Stomach (tissue), 8 donors: ENCODE measurements at regions not wholly inside any gene's neighbourhood (a gene's known extent, or its start where the extent isn't known, plus 50 kb on each side); places are given as distances from the start of the nearest gene placed in this dataset.
A peak's percentile ranks its signal among the peaks of the same experiment; 100 is the strongest.

Source experiments
- DNase-seq, 2 donors: peaks; one replicate each; pipeline versions ENCODE4 v3.0.0 to v3.0.0-alpha.2; 2013 to 2019
- H3K27ac ChIP-seq, 5 donors: fragments of 200-600 bp in 4 of 5; sonication (generic) in 4 of 5; one replicate each; pipeline ENCODE4 v1.5.1; 2013 to 2019; ENCODE audit warnings: mild to moderate bottlenecking in 1 of 5, moderate library complexity in 1 of 5
- H3K27me3 ChIP-seq, 3 donors: fragments of 200-600 bp; sonication (generic); one replicate each; pipeline ENCODE4 v1.5.1; 2017 to 2019; ENCODE audit warnings: mixed run types in 1 of 3
- H3K36me3 ChIP-seq, 4 donors: fragments of 200-600 bp; sonication (generic); 1 replicate in 3 of 4; 2 replicates in 1 of 4; pipeline ENCODE4 v1.5.1; 2016 to 2019
- H3K4me1 ChIP-seq, 4 donors: fragments of 200-600 bp; sonication (generic); one replicate each; pipeline ENCODE4 v1.5.1; 2016 to 2019
- H3K4me3 ChIP-seq, 4 donors: fragments of 200-600 bp; sonication (generic) in 3 of 4; one replicate each; pipeline ENCODE4 v1.5.1; 2016 to 2019; ENCODE audit warnings: mild to moderate bottlenecking in 1 of 4
- H3K9me3 ChIP-seq, 4 donors: fragments of 200-600 bp; sonication (generic); one replicate each; pipeline ENCODE4 v1.5.1; 2016 to 2019
- CTCF ChIP-seq, 7 experiments: fragments of 450-650 bp in 4 of 7; fragments of 200-600 bp in 3 of 7; sonication (generic) in 3 of 7; IDR thresholded peaks; one replicate each; pipeline ENCODE4 v1.5.1; 2016 to 2019; ENCODE audit warnings: antibody characterized with exemption in 7 of 7, control low read depth in 2 of 7, mild to moderate bottlenecking in 1 of 7
- EP300 ChIP-seq: sonication (generic); formaldehyde crosslinking; IDR thresholded peaks from one replicate; pipeline ENCODE4 v1.6.1; 2017; ENCODE audit warnings: antibody characterized with exemption
- POLR2A ChIP-seq, 4 donors: fragments of 450-650 bp; IDR thresholded peaks; one replicate each; pipeline ENCODE4 v1.6.1; 2016; ENCODE audit warnings: antibody characterized with exemption in 4 of 4, control low read depth in 2 of 4, mild to moderate bottlenecking in 1 of 4, moderate library complexity in 1 of 4
- POLR2AphosphoS5 ChIP-seq, 3 donors: sonication (generic); formaldehyde crosslinking; IDR thresholded peaks; one replicate each; pipeline ENCODE4 v1.6.1; 2016; ENCODE audit warnings: antibody characterized with exemption in 3 of 3
- WGBS, 5 donors: extraction: QIAGEN DNeasy Blood & Tissue Kit in 3 of 5; methylation state at CpG; one replicate each; pipeline versions ENCODE4 v1.1.5 to v1.1.7; 2013 to 2018; 5-methylcytosine and 5-hydroxymethylcytosine counted together
- intact Hi-C: fragments of 100-400 bp; cut with DNase I; formaldehyde crosslinking; loops from one replicate; pipeline ENCODE4 v1.15.1; 2023; ENCODE audit warnings: low total_unique reads
- donor health status: healthy with polysubstance abuse.
- donor health status: Bipolar disorder and iron deficiency.
- donor health status: healthy.

- 1 to 38% (median 11%) methylated on average over 6 of the region's 6 CpGs for WGBS, 5 donors
- no peaks in the 10 kb centered on the region for H3K36me3 ChIP-seq
- DNase-seq: peak in 1 of 2 donors; percentile 10
- H3K4me3 ChIP-seq: peak overlapping the region; percentile 57 to 71 (median 68)
- H3K9me3 ChIP-seq: peaks cover 0 to 7% (median under 1%) of the 10 kb centered on the region in 4 donors
- H3K27ac ChIP-seq: peak overlapping the region in 3 of 5 donors; percentile 52 to 84 (median 80)
- H3K27me3 ChIP-seq: no peaks in the 10 kb centered on the region
- peaks cover 0 to 7% (median 3%) of the 10 kb centered on the region in 4 donors for H3K4me1 ChIP-seq
- no peak for TF ChIP-seq POLR2A (IDR thresholded peaks at IDR 0.05)
- no peak for TF ChIP-seq EP300
- TF ChIP-seq POLR2AphosphoS5 (IDR thresholded peaks at IDR 0.05): no peak
- no peak for TF ChIP-seq CTCF (IDR thresholded peaks at IDR 0.05)
- intact Hi-C loops: no loop called here
Measured at GRCh38 chrX:63561425-63561824, 210.3 kb upstream of the SPIN4 start.

GRCh38 chrX:63560601-63561218 lies 209.6 kb upstream of the SPIN4 start:
- intact Hi-C loops: no loop called here
- Histone ChIP-seq H3K9me3 (peaks cover 0 to under 1% (median 0%) of the 10 kb centered on the region in 4 donors), H3K27ac (peak overlapping the region; percentile 25 to 84 (median 68)), H3K4me1 (peaks cover 0 to 7% (median 3%) of the 10 kb centered on the region in 4 donors), H3K27me3 (no peaks in the 10 kb centered on the region), H3K4me3 (peak overlapping the region; percentile 57 to 71 (median 68)), H3K36me3 (no peaks in the 10 kb centered on the region)
- DNase-seq: peak; percentile 58 to 92
- WGBS, 5 donors: 0 to 29% (median 3%) methylated on average over 18 to 20 of the region's 20 CpGs
- TF ChIP-seq POLR2A (IDR thresholded peaks at IDR 0.05) (no peak), POLR2AphosphoS5 (IDR thresholded peaks at IDR 0.05) (peak; percentile 30 to 65 (median 39))

GRCh38 chrX:63551856-63552255 lies 200.7 kb upstream of the SPIN4 start:
- Histone ChIP-seq H3K4me3 (no peak overlapping the region), H3K27me3 (no peaks in the 10 kb centered on the region), H3K4me1 (no peaks in the 10 kb centered on the region), H3K36me3 (no peaks in the 10 kb centered on the region), H3K9me3 (peaks cover 0 to 25% (median 7%) of the 10 kb centered on the region in 4 donors), H3K27ac (no peak overlapping the region)
- no peak for DNase-seq
- intact Hi-C loops: no loop called here
- 77 to 95% (median 93%) methylated on average over 3 of the region's 3 CpGs for WGBS, 5 donors
- TF ChIP-seq EP300 (no peak), POLR2A (IDR thresholded peaks at IDR 0.05) (no peak), POLR2AphosphoS5 (IDR thresholded peaks at IDR 0.05) (no peak), CTCF (IDR thresholded peaks at IDR 0.05) (no peak)

- no peaks in the 10 kb centered on the region for H3K36me3 ChIP-seq
- no peak overlapping the region for H3K27ac ChIP-seq
- 73 to 100% (median 88%) methylated on average over 1 of the region's 1 CpG for WGBS, 5 donors
- no peaks in the 10 kb centered on the region for H3K27me3 ChIP-seq
- no peak overlapping the region for H3K4me3 ChIP-seq
- DNase-seq: no peak
- intact Hi-C loops: no loop called here
- no peaks in the 10 kb centered on the region for H3K4me1 ChIP-seq
- TF ChIP-seq CTCF (IDR thresholded peaks at IDR 0.05) (no peak), EP300 (no peak), POLR2AphosphoS5 (IDR thresholded peaks at IDR 0.05) (no peak), POLR2A (IDR thresholded peaks at IDR 0.05) (no peak)
- peaks cover 0 to 17% (median 0%) of the 10 kb centered on the region in 4 donors for H3K9me3 ChIP-seq
Measured at GRCh38 chrX:63530654-63531053, 179.5 kb upstream of the SPIN4 start.

- intact Hi-C loops: no loop called here
- 82 to 95% (median 90%) methylated on average over 2 of the region's 2 CpGs; no CpG with 5 or more reads in 1 of the 5 donors for WGBS, 5 donors
- no peak for TF ChIP-seq EP300
- TF ChIP-seq CTCF (IDR thresholded peaks at IDR 0.05): no peak
- no peak for TF ChIP-seq POLR2A (IDR thresholded peaks at IDR 0.05)
- TF ChIP-seq POLR2AphosphoS5 (IDR thresholded peaks at IDR 0.05): no peak
- no peak overlapping the region for H3K27ac ChIP-seq
- DNase-seq: no peak
- H3K9me3 ChIP-seq: peaks cover 0 to 17% (median 0%) of the 10 kb centered on the region in 4 donors
- H3K4me3 ChIP-seq: no peak overlapping the region
- H3K27me3 ChIP-seq: no peaks in the 10 kb centered on the region
- no peaks in the 10 kb centered on the region for H3K36me3 ChIP-seq
- H3K4me1 ChIP-seq: no peaks in the 10 kb centered on the region
Measured at GRCh38 chrX:63529961-63530360, 178.8 kb upstream of the SPIN4 start.
